ENCODE measurements at regions not wholly inside any gene's neighbourhood (a gene's known extent, or its start where the extent isn't known, plus 50 kb on each side); places are given as distances from the start of the nearest gene placed in this dataset.
"Not testable (repeated sequence)": the region's sequence is repeated elsewhere in the genome, so short reads cannot be mapped to it uniquely, and the experiment has no call there.

DNA sequence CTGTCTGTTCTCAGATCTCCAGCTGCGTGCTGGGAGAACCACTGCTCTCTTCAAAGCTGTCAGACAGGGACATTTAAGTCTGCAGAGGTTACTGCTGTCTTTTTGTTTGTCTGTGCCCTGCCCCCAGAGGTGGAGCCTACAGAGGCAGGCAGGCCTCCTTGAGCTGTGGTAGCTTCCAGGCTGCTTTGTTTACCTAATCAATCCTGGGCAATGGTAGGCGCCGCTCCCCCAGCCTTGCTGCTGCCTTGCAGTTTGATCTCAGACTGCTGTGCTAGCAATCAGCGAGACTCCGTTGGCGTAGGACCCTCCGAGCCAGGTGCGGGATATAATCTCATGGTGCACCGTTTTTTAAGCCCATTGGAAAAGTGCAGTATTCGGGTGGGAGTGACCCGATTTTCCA lies 1240.0 kb downstream of the EFNA5 start:
- TF ChIP-seq, protein P1, sequence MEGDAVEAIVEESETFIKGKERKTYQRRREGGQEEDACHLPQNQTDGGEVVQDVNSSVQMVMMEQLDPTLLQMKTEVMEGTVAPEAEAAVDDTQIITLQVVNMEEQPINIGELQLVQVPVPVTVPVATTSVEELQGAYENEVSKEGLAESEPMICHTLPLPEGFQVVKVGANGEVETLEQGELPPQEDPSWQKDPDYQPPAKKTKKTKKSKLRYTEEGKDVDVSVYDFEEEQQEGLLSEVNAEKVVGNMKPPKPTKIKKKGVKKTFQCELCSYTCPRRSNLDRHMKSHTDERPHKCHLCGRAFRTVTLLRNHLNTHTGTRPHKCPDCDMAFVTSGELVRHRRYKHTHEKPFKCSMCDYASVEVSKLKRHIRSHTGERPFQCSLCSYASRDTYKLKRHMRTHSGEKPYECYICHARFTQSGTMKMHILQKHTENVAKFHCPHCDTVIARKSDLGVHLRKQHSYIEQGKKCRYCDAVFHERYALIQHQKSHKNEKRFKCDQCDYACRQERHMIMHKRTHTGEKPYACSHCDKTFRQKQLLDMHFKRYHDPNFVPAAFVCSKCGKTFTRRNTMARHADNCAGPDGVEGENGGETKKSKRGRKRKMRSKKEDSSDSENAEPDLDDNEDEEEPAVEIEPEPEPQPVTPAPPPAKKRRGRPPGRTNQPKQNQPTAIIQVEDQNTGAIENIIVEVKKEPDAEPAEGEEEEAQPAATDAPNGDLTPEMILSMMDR (IDR thresholded peaks at IDR 0.05; ENCODE audit: low read length), result not testable (repeated sequence)
- TF ChIP-seq EZH2 (IDR thresholded peaks at IDR 0.05; ENCODE audit: borderline replicate concordance, low read length), result not testable (repeated sequence)
